ENCODE measurements at regions not wholly inside any gene's neighbourhood (a gene's known extent, or its start where the extent isn't known, plus 50 kb on each side); places are given as distances from the start of the nearest gene placed in this dataset.

DNA sequence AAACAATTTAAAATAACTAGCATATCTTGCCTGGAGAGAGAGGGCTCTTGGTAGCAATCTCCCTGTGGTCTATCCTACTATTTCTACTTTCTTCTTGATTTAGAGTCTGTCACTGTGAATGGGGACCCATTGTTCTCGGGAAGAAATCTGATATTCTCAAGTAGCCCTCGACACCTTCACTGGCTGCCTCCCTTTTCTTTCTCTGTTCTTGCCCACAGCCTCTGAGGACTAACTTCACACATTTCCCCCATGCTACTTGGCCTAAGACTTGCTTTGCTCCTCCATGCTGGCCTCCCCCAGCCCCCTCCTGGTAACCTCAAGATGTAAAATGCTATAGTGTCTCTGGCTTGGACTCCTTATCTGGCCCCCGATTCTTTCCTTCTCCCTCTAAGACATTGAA lies 58.8 kb upstream of the NT5C1B start:
- Mint-ChIP-seq H3K27me3 (no peaks in the 10 kb centered on the region), H3K9me3 (no peaks in the 10 kb centered on the region), H3K27ac (no peak overlapping the region), H3K4me3 (no peak overlapping the region), H3K36me3 (no peaks in the 10 kb centered on the region), H3K4me1 (no peaks in the 10 kb centered on the region)
- DNase-seq = no peak
- CTCF ChIA-PET = no interaction called here

DNA sequence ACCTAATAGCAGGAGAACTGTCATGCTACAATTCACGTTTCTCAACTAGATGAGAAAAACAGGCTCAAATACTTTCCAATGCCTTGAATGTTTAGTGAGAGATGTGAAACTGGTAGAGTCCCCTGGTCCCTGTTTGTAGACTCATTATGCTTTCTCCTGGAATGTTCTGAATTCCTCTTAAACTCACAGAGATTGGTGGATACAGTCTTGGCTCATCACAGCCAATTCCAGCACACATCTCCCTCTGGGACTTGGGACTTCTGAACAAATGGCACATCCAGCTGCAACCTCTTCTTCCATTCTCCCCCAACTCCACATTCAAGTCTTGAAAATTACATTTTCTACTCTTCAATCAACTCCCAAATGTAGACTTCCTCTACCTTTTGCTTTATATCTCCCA lies 58.4 kb upstream of the NT5C1B start:
- Mint-ChIP-seq H3K4me1 (no peaks in the 10 kb centered on the region), H3K27me3 (no peaks in the 10 kb centered on the region), H3K36me3 (no peaks in the 10 kb centered on the region), H3K9me3 (no peaks in the 10 kb centered on the region), H3K27ac (no peak overlapping the region), H3K4me3 (no peak overlapping the region)
- DNase-seq = no peak
- CTCF ChIA-PET = no interaction called here

DNA sequence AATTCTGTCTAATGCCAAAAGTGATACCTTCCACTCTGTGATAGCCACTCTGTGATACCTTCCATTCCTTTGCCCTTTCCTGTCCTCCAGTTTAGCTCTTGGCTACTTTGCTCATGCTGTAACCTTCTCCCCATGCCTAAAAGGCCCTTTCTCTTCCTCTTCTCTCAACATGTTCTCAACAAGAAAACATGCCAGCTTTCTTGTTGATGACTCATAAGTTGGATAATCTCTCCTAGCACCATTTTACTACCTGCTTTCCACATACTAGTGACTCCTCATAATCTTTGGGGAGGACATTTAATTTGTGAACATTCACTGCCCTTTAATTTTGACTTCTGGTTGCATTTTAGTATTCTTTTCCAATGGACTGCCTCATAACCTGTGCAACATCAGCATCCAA lies 55.9 kb upstream of the NT5C1B start:
- no peaks in the 10 kb centered on the region for H3K4me1 Mint-ChIP-seq
- H3K27me3 Mint-ChIP-seq = no peaks in the 10 kb centered on the region
- H3K27ac Mint-ChIP-seq = no peak overlapping the region
- no peak for DNase-seq
- CTCF ChIA-PET = no interaction called here
- H3K9me3 Mint-ChIP-seq = no peaks in the 10 kb centered on the region
- H3K36me3 Mint-ChIP-seq = no peaks in the 10 kb centered on the region
- H3K4me3 Mint-ChIP-seq = no peak overlapping the region

- DNase-seq = no peak
- Mint-ChIP-seq H3K27ac (no peak overlapping the region), H3K36me3 (no peaks in the 10 kb centered on the region), H3K9me3 (no peaks in the 10 kb centered on the region), H3K4me1 (no peaks in the 10 kb centered on the region), H3K27me3 (no peaks in the 10 kb centered on the region), H3K4me3 (no peak overlapping the region)
- CTCF ChIA-PET = no interaction called here
Observed at GRCh38 chr2:18644115-18644462, 54.7 kb upstream of the NT5C1B start.

DNA sequence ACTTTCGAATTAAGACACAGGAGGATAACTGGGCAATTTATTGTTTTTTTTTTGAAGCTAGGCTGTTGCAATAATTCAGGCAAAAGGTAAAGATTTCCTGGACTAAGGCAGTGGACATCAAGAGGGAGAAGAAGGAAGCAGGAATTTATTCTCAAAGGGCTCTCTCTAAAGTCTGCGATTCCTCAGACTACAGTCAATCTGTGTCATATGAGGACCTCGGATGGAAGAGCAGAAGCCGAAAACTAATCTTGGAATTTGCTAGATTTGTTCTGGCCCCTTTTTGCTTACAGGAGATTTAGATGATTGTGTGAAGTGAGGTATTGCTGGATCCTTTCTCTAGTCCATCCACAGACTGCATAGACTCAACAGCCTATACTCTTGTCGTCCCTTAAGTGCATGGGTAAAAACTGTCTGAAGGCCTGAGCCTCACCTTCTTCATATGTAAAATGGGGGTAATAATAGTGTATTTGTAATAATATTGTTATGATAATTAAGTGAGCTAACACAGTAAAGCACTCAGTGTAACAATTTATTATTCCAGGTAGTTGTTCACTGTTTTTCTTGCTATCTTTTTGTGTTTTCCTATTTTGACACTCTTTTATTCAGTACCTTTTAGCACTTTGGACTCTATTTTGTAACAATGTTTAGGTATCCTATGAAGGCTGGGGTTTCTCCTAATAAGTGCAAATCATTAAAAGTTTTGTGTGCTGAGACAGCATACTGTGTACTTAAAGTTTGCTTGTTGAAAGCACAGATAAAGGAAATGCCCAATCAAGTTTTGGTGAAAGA lies 54.2 kb upstream of the NT5C1B start:
- Mint-ChIP-seq H3K4me1 (no peaks in the 10 kb centered on the region), H3K27ac (no peak overlapping the region), H3K4me3 (no peak overlapping the region), H3K36me3 (no peaks in the 10 kb centered on the region), H3K9me3 (no peaks in the 10 kb centered on the region), H3K27me3 (no peaks in the 10 kb centered on the region)
- CTCF ChIA-PET = no interaction called here
- DNase-seq = no peak

DNA sequence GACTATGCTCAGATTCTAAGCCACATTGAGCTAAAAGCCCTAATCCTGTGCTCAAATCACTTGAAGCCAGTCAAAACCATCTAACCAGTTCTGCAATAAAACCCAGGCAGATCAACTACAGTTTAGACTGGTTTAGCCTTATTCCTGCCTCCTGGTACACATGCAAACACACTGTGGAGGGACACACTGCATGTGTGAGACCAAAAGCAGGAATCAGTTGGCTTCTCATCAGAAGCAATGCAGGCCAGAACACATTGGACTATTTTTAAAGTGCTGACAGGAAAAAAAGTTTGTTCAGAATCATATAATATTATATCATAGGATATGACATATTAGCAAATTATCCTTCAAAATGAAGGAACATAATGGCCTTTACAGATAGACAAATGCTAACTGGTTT lies 52.5 kb upstream of the NT5C1B start:
- no peaks in the 10 kb centered on the region for H3K36me3 Mint-ChIP-seq
- no peak overlapping the region for H3K27ac Mint-ChIP-seq
- H3K9me3 Mint-ChIP-seq = peaks cover 10% of the 10 kb centered on the region
- H3K27me3 Mint-ChIP-seq = no peaks in the 10 kb centered on the region
- H3K4me3 Mint-ChIP-seq = no peak overlapping the region
- DNase-seq = no peak
- CTCF ChIA-PET = no interaction called here
- H3K4me1 Mint-ChIP-seq = no peaks in the 10 kb centered on the region

DNA sequence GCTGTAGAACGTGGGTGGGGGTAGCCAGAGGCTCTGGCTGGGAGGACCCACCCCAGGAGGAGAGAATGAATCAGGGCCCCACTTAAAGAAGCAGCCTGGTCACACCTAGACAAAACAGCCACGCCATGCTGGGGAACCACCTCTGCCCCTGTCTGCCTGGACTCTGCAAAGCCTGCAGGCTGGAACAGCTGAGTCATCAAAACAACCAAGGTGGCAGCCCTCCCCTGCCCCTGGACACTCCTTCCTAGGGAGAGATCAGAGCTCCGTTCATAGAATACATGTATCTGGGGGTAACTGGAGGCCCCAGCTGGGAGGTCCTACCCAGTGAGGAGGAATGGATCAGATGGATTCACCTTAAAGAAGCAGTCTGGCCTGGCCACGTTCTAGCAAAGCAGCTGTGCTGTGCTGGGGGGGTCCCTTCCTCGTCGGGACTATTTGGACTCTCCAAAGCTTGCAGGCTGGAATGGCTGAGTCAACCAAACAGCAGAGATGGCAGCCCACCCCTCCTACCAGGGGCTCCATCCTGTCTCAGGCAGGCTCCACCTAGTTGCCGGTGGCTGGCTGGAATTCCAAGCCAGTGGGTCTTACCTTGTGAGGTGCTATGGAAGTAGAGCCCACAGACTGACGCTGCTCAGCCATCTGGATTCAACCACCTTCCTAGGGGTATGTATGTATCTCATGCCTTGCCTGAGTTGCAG lies 50.5 kb upstream of the NT5C1B start:
- Mint-ChIP-seq H3K27ac (no peak overlapping the region), H3K27me3 (no peaks in the 10 kb centered on the region), H3K4me3 (no peak overlapping the region), H3K9me3 (peaks cover 20% of the 10 kb centered on the region), H3K36me3 (no peaks in the 10 kb centered on the region), H3K4me1 (no peaks in the 10 kb centered on the region)
- no peak for DNase-seq
- CTCF ChIA-PET = no interaction called here
